Ovary (tissue), 3 donors: ENCODE measurements at regions not wholly inside any gene's neighbourhood (a gene's known extent, or its start where the extent isn't known, plus 50 kb on each side); places are given as distances from the start of the nearest gene placed in this dataset.

Experiments
- CTCF ChIP-seq, 3 donors: fragments of 450-650 bp in 2 of 3; fragments of 200-600 bp in 1 of 3; IDR thresholded peaks; one replicate each; pipeline versions ENCODE4 v1.5.1 to v1.8.0; 2016 to 2022; ENCODE audit warnings: antibody characterized with exemption in 3 of 3, mild to moderate bottlenecking in 1 of 3
- EP300 ChIP-seq: sonication (generic); formaldehyde crosslinking; IDR thresholded peaks from one replicate; pipeline ENCODE4 v1.6.1; 2017; ENCODE audit warnings: antibody characterized with exemption
- POLR2A ChIP-seq: fragments of 450-650 bp; IDR thresholded peaks from one replicate; pipeline ENCODE4 v1.6.1; 2017; ENCODE audit warnings: antibody characterized with exemption, mild to moderate bottlenecking, moderate library complexity
- donor health status: DM: no; HTN: no; CAD: no.

GRCh38 chr5:106862450-106863193, 808.1 kb downstream of the EFNA5 start:
- TF ChIP-seq CTCF (IDR thresholded peaks at IDR 0.05), result no peak
- TF ChIP-seq POLR2A, result no peak
- TF ChIP-seq EP300, result no peak
